ENCODE measurements at regions not wholly inside any gene's neighbourhood (a gene's known extent, or its start where the extent isn't known, plus 50 kb on each side); places are given as distances from the start of the nearest gene placed in this dataset.

GRCh38 chr11:98572941-98573340, 447.8 kb upstream of the CNTN5 start:
- TF ChIP-seq MAX (IDR thresholded peaks at IDR 0.05; ENCODE audit: low read depth, low read length) (no peak), CTCF (IDR thresholded peaks at IDR 0.05; ENCODE audit: low read depth, low read length) (no peak), POLR2A (IDR thresholded peaks at IDR 0.05; ENCODE audit: extremely low read depth, insufficient read length) (no peak), MYC (IDR thresholded peaks at IDR 0.05; ENCODE audit: low read depth, low read length) (no peak)

All from NB4 (cell line).